NCI-H2081 treated with DMSO at 0.1 percent for 48 hours (cell line): ENCODE measurements at regions not wholly inside any gene's neighbourhood (a gene's known extent, or its start where the extent isn't known, plus 50 kb on each side); places are given as distances from the start of the nearest gene placed in this dataset.

Experiments used
- DNase-seq: peaks from one replicate; lab custom pipeline; 2025; lab: John Stamatoyannopoulos, UW

DNA sequence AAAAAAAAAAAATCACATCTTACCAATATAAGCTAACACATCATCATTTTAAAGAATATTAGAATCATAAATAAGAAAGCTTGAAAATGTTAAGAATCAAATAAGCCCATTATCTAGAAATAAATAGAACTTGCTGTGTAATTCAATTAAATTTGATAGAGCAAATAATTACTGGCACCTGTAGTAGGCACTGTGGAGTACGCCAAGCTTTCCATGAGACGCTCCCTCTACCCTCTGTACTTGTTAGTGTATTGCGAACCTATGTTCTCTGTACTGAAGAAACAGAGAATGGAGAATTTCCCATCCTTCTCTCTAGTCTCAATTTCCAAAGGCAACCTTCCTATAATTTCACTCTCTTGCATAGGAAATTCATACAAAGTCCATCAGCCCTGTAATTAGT lies 61.7 kb upstream of the HAND2 start:
- DNase-seq: no peak

DNA sequence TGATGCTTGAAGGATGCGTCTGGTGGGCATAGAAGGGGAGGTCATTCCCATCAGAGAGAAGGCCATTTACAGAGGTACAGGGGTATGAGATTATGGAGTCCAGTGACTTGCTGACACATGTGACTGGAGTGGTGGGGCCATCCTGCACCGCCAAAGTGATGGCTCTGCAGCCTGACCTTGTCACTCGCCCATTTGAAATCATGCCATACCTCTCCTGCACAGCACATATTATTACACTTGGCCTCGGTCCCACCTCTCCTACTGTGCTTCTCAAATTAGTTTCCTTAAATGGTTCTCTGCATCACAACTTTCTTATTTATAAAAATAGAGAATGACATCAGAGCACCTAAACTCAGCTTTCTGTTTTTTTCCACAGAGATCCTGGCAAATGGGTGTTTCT lies 60.7 kb upstream of the HAND2 start:
- DNase-seq: no peak

DNA sequence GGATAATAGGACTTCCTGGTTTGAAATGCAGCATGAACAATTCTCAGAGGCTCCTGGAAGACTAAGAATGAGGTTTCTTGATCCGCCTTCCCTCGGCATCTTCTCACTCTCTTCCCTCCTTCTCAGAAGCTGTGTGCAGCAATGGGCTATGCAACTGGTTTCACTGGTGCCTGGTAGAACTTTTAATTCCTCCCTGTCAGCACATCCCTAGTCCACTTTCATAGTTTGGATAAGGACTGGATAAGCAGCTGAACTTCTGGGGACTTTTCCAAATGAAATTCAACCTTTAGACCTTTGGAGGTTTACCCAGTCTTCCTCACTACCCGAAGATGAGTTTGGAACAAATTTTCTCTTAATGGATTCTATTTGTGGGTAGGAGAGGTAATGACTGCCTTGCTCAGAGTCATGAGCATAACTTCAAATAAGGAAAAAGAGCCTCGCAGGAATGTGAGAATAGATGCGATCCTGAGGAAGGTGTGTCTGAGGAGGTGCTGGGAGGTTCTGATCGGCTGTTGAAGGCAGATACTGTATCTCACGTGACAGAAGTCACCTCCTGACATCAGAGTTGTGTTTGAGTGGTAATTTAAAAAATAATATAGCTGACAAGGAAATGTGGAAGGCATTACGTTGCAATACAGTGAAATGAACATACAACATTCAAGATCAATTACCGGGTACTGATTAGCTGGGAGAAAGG lies 56.0 kb upstream of the HAND2 start:
- DNase-seq: no peak

DNA sequence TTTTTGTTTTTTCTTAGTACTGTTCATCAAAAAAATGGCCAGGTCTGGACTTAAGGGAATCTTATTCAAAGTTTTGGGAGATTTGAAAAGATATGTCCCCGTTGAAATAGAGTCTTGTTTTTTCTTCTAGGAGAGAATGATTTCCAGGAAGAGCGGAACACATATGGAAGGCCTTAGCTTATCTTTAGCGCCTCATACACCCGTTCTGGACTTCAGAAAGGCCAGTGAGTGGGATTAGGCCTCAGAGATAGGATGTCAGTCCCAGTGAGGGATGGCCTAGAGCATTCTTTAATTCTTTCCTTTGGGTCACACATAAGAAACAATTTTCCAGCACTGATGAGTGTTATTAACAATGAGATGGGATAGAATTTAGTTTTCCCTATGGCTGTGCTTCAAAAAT lies 54.5 kb upstream of the HAND2 start:
- no peak for DNase-seq
